HCT116 (cell line): ENCODE measurements at regions not wholly inside any gene's neighbourhood (a gene's known extent, or its start where the extent isn't known, plus 50 kb on each side); places are given as distances from the start of the nearest gene placed in this dataset.

ENCODE experiments used
- ATAC-seq: fragments of 200-7000 bp; cut with Tn5 transposase; 2 replicates; pipeline ENCODE4 v1.9.1; 2020; ENCODE audit warnings: mild to moderate bottlenecking, moderate library complexity
- BruUV-seq: library from RNA; stranded (reverse); fragments of 400-500 nt; replicated peaks from 2 replicates; lab custom pipeline; 2021; lab: Mats Ljungman, UMichigan
- CTCF ChIA-PET: fragments of 300-600 bp; sonication (Branson Sonifier 250); formaldehyde crosslinking; loops from one replicate; lab custom pipeline; 2021; ENCODE audit warnings: antibody characterized with exemption; lab: Charles Lee
- POLR2A ChIA-PET: fragments of 300-600, 350-600 bp; sonication (Branson Sonifier 250); formaldehyde crosslinking; loops from one replicate; lab custom pipeline; 2021; ENCODE audit warnings: antibody characterized with exemption; lab: Charles Lee
- RAD21 ChIA-PET, 2 experiments: fragments of 300-600 bp; sonication (Branson Sonifier 250); formaldehyde crosslinking; loops; one replicate each; lab custom pipeline; 2023; ENCODE audit warnings: low total read pairs in 2 of 2; ENCODE audit not compliant: uncharacterized antibody in 2 of 2, unreplicated experiment in 2 of 2, low non-redundant PET in 1 of 2; lab: Charles Lee
- DNase-seq: peaks from one replicate; pipeline ENCODE4 v3.0.0-alpha.2; 2010; ENCODE audit warnings: low read depth, low spot score
- H2AFZ ChIP-seq: fragments of 200-600 bp; shearing (Covaris generic), sonication (generic); 2 replicates; pipeline ENCODE4 v1.6.1; 2017; ENCODE audit warnings: low read depth, mixed run types, mixed read lengths, antibody characterized with exemption, low read length; ENCODE audit not compliant: poor library complexity, severe bottlenecking
- H3K27ac ChIP-seq: 2 replicates; pipeline ENCODE4 v1.5.1; 2012; ENCODE audit warnings: low read depth, low read length
- H3K27me3 ChIP-seq: fragments of 200-600 bp; sonication (generic); 2 replicates; pipeline ENCODE4 v1.6.1; 2016; ENCODE audit warnings: mixed run types, low read length, mixed read lengths; ENCODE audit not compliant: insufficient read depth
- H3K36me3 ChIP-seq, 2 experiments: fragments of 200-500 bp in 1 of 2; fragments of 200-600 bp in 1 of 2; sonication (Bioruptor generic) in 1 of 2; sonication (generic) in 1 of 2; 2 replicates each; pipeline versions ENCODE4 v1.5.1 to v1.6.1; 2014 to 2016; ENCODE audit warnings: low read length in 2 of 2, inconsistent platforms in 1 of 2, mixed read lengths in 1 of 2, mixed run types in 1 of 2; ENCODE audit not compliant: insufficient read depth in 2 of 2, control insufficient read depth in 1 of 2
- H3K4me1 ChIP-seq, 2 experiments: fragments of 200-600 bp in 1 of 2; sonication (generic) in 1 of 2; 2 replicates each; pipeline versions ENCODE4 v1.5.1 to v1.6.1; 2012 to 2017; ENCODE audit warnings: low read length in 2 of 2, inconsistent platforms in 1 of 2, mild to moderate bottlenecking in 1 of 2, mixed read lengths in 1 of 2, mixed run types in 1 of 2, moderate library complexity in 1 of 2; ENCODE audit not compliant: insufficient read depth in 2 of 2, control insufficient read depth in 1 of 2
- H3K4me2 ChIP-seq: fragments of 200-600 bp; sonication (generic); 2 replicates; pipeline ENCODE4 v1.6.1; 2017; ENCODE audit warnings: mixed run types, low read length, mixed read lengths
- H3K4me3 ChIP-seq, 2 experiments: fragments of 200-600 bp in 1 of 2; sonication (generic) in 1 of 2; replicated peaks in 1 of 2; 2 replicates each; pipeline ENCODE4 v1.5.1; 2011 to 2016; ENCODE audit warnings: low read length in 2 of 2, control low read depth in 1 of 2, low read depth in 1 of 2, mild to moderate bottlenecking in 1 of 2, mixed read lengths in 1 of 2, mixed run types in 1 of 2
- H3K79me2 ChIP-seq: fragments of 200-600 bp; sonication (generic); 2 replicates; pipeline ENCODE4 v1.6.1; 2017; ENCODE audit warnings: mild to moderate bottlenecking, mixed run types, low read length, moderate library complexity, mixed read lengths; ENCODE audit not compliant: insufficient read depth
- H3K9ac ChIP-seq: fragments of 200-600 bp; sonication (generic); 2 replicates; pipeline ENCODE4 v1.6.1; 2016; ENCODE audit warnings: low read length, mixed read lengths
- H3K9me2 ChIP-seq: fragments of 200-600 bp; sonication (generic), shearing (Covaris generic); 2 replicates; pipeline ENCODE4 v1.6.1; 2017; ENCODE audit warnings: mixed run types, mild to moderate bottlenecking, moderate library complexity; ENCODE audit not compliant: insufficient read depth
- H3K9me3 ChIP-seq, 2 experiments: fragments of 200-500 bp in 1 of 2; fragments of 200-600 bp in 1 of 2; sonication (Bioruptor generic) in 1 of 2; sonication (generic) in 1 of 2; 2 replicates each; pipeline ENCODE4 v1.6.1; 2014 to 2017; ENCODE audit warnings: low read length in 2 of 2, mixed read lengths in 2 of 2, inconsistent platforms in 1 of 2, low read depth in 1 of 2, mild to moderate bottlenecking in 1 of 2, mixed run types in 1 of 2, moderate library complexity in 1 of 2; ENCODE audit not compliant: control insufficient read depth in 1 of 2, insufficient read depth in 1 of 2
- H4K20me1 ChIP-seq: fragments of 200-600 bp; sonication (generic), shearing (Covaris generic); 2 replicates; pipeline ENCODE4 v1.6.1; 2017; ENCODE audit warnings: mixed run types, mild to moderate bottlenecking, moderate library complexity; ENCODE audit not compliant: insufficient read depth
- CBX3 ChIP-seq: IDR thresholded peaks from 2 replicates; pipeline ENCODE4 v1.6.1; 2012; ENCODE audit warnings: low read depth
- CEBPB ChIP-seq: IDR thresholded peaks from 2 replicates; pipeline ENCODE4 v1.6.1; 2012; ENCODE audit warnings: low read depth
- CTCF ChIP-seq, 3 experiments: fragments of 200-600 bp in 1 of 3; sonication (generic) in 1 of 3; IDR thresholded peaks in 2 of 3; conservative IDR thresholded peaks in 1 of 3; 2 replicates each; pipeline ENCODE4 v1.5.1; 2012 to 2017; ENCODE audit warnings: low read depth in 2 of 3, low read length in 2 of 3, antibody characterized with exemption in 1 of 3, borderline replicate concordance in 1 of 3, control low read depth in 1 of 3, mild to moderate bottlenecking in 1 of 3, mixed read lengths in 1 of 3, mixed run types in 1 of 3, moderate library complexity in 1 of 3; ENCODE audit not compliant: insufficient read depth in 1 of 3
- ELF1 ChIP-seq: IDR thresholded peaks from 2 replicates; pipeline ENCODE4 v1.6.1; 2012; ENCODE audit warnings: low read depth, borderline replicate concordance
- EZH2 ChIP-seq: fragments of 200-600 bp; sonication (generic); IDR thresholded peaks from 2 replicates; pipeline ENCODE4 v1.6.1; 2017; ENCODE audit warnings: antibody characterized with exemption, mixed run types
- JUND ChIP-seq: IDR thresholded peaks from 2 replicates; pipeline ENCODE4 v1.6.1; 2012
- MAX ChIP-seq: IDR thresholded peaks from 2 replicates; pipeline ENCODE4 v1.6.1; 2012
- RAD21 ChIP-seq: IDR thresholded peaks from 2 replicates; pipeline ENCODE4 v1.6.1; 2012; ENCODE audit warnings: low read depth, mild to moderate bottlenecking
- REST ChIP-seq: IDR thresholded peaks from 2 replicates; pipeline ENCODE4 v1.6.1; 2012; ENCODE audit warnings: low read depth
- SIN3A ChIP-seq: IDR thresholded peaks from 2 replicates; pipeline ENCODE4 v1.6.1; 2012; ENCODE audit warnings: low read depth
- SRF ChIP-seq: IDR thresholded peaks from 2 replicates; pipeline ENCODE4 v1.6.1; 2012; ENCODE audit warnings: low read depth
- TCF7L2 ChIP-seq: IDR thresholded peaks from 2 replicates; pipeline ENCODE4 v1.7.0; 2011; ENCODE audit warnings: borderline replicate concordance, inconsistent platforms; ENCODE audit not compliant: insufficient read depth, insufficient read length; ENCODE audit errors: extremely low read depth
- YY1 ChIP-seq: IDR thresholded peaks from 2 replicates; pipeline ENCODE4 v1.6.1; 2011; ENCODE audit warnings: low read length, low read depth, moderate library complexity, mild to moderate bottlenecking; ENCODE audit not compliant: insufficient replicate concordance; ENCODE audit errors: extremely low read depth
- ZBTB33 ChIP-seq: IDR thresholded peaks from 2 replicates; pipeline ENCODE4 v1.6.1; 2011; ENCODE audit warnings: mild to moderate bottlenecking, low read length, moderate library complexity; ENCODE audit not compliant: insufficient replicate concordance; ENCODE audit errors: extremely low read depth
- ZFX ChIP-seq: fragments of 450-650 bp; IDR thresholded peaks from 2 replicates; pipeline ENCODE4 v1.6.1; 2017
- intact Hi-C: fragments of 100-400 bp; cut with micrococcal nuclease; formaldehyde crosslinking; loops from 2 replicates; pipeline ENCODE4 v1.10.0; 2022

GRCh38 chr2:200081236-200081635 is 125.9 kb downstream of the MAIP1 start:
- H3K79me2 ChIP-seq, result no peaks in the 10 kb centered on the region
- ChIA-PET POLR2A (no interaction called here), RAD21 (no interaction called here), CTCF (no interaction called here)
- no TSS peak for BruUV-seq
- H3K9me2 ChIP-seq, result no peaks in the 10 kb centered on the region
- H4K20me1 ChIP-seq, result no peaks in the 10 kb centered on the region
- no peak overlapping the region for H2AFZ ChIP-seq
- no peaks in the 10 kb centered on the region for H3K4me1 ChIP-seq
- no peak overlapping the region for H3K4me2 ChIP-seq
- intact Hi-C loops, result no loop called here
- no peaks in the 10 kb centered on the region for H3K27me3 ChIP-seq
- H3K9me3 ChIP-seq, result no peaks in the 10 kb centered on the region
- no peak overlapping the region for H3K27ac ChIP-seq
- DNase-seq (no peak), ATAC-seq (no peak)
- no peak overlapping the region for H3K9ac ChIP-seq
- no peaks in the 10 kb centered on the region for H3K36me3 ChIP-seq
- H3K4me3 ChIP-seq, result no peak overlapping the region
- no peak for TF ChIP-seq RAD21
- TF ChIP-seq SIN3A, result no peak
- no peak for TF ChIP-seq SRF
- no peak for TF ChIP-seq CEBPB
- TF ChIP-seq ELF1, result no peak
- TF ChIP-seq CTCF (IDR thresholded peaks at IDR 0.05 in 2 of 3, conservative IDR thresholded peaks at IDR 0.05 in 1 of 3; ENCODE audit: borderline replicate concordance in 1 of 3, insufficient read depth in 1 of 3, low read depth in 2 of 3, low read length in 2 of 3), result no peak
- no peak for TF ChIP-seq TCF7L2
- TF ChIP-seq MAX, result no peak
- no peak for TF ChIP-seq ZFX
- TF ChIP-seq CBX3, result no peak
- TF ChIP-seq JUND, result no peak

GRCh38 chr2:200081811-200082210 is 126.4 kb downstream of the MAIP1 start:
- ATAC-seq (no peak), DNase-seq (no peak)
- no TSS peak for BruUV-seq
- H3K4me1 ChIP-seq, result no peaks in the 10 kb centered on the region
- no peaks in the 10 kb centered on the region for H3K36me3 ChIP-seq
- H3K27ac ChIP-seq, result no peak overlapping the region
- intact Hi-C loops, result no loop called here
- RAD21 ChIA-PET, result no interaction called here
- H3K4me3 ChIP-seq, result no peak overlapping the region
- no peaks in the 10 kb centered on the region for H4K20me1 ChIP-seq
- no peak overlapping the region for H3K4me2 ChIP-seq
- H3K79me2 ChIP-seq, result no peaks in the 10 kb centered on the region
- no peaks in the 10 kb centered on the region for H3K9me2 ChIP-seq
- H3K27me3 ChIP-seq, result no peaks in the 10 kb centered on the region
- CTCF ChIA-PET, result no interaction called here
- no peak overlapping the region for H3K9ac ChIP-seq
- POLR2A ChIA-PET, result no interaction called here
- H2AFZ ChIP-seq, result no peak overlapping the region
- no peaks in the 10 kb centered on the region for H3K9me3 ChIP-seq
- no peak for TF ChIP-seq YY1
- TF ChIP-seq EZH2, result no peak
- TF ChIP-seq REST, result no peak
- no peak for TF ChIP-seq ZFX
- no peak for TF ChIP-seq SRF
- TF ChIP-seq ZBTB33, result no peak
